ENCODE measurements at regions not wholly inside any gene's neighbourhood (a gene's known extent, or its start where the extent isn't known, plus 50 kb on each side); places are given as distances from the start of the nearest gene placed in this dataset.

DNA sequence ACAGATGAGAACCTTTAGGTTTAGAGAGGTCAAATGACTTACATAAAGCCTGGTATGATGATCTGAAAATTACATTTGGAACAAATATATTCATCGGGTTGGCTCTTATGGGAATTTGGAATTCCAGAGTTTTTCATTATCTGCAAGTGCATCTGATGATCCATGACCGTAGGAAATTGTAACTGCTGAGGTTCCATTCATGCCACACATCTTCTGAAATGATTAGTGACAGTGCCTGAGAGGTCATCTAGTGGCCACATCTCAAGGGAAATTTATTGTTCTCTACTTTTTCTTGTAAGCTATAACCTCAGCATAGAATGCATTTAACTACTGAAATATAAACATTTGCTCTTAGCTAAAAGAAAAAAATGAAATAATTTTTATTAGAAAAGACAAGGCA, 105.8 kb upstream of the NWD2 start:
- ChIA-PET POLR2A (no interaction called here), CTCF (no interaction called here)
- Histone ChIP-seq H3K36me3 (ENCODE audit: control insufficient read depth in 2 of 2, insufficient read depth in 1 of 2, low read length in 2 of 2) (no peaks in the 10 kb centered on the region), H3K4me3 (ENCODE audit: low read depth, low read length) (no peak overlapping the region), H3K9me3 (ENCODE audit: control insufficient read depth, insufficient read depth, low read depth, low read length) (no peaks in the 10 kb centered on the region), H3K27ac (ENCODE audit: extremely low read depth, low read depth, low read length) (no peak overlapping the region), H3K4me1 (ENCODE audit: control insufficient read depth, insufficient read depth, low read length) (no peaks in the 10 kb centered on the region)
- TF ChIP-seq ZNF169 (tag by site-specific recombination; IDR thresholded peaks at IDR 0.05) (no peak), ZSCAN30 (tag by site-specific recombination; IDR thresholded peaks at IDR 0.05) (no peak), ZNF785 (tag by site-specific recombination; IDR thresholded peaks at IDR 0.05) (no peak), ZNF155 (tag by site-specific recombination; IDR thresholded peaks at IDR 0.05) (no peak), ZNF624 (tag by site-specific recombination; IDR thresholded peaks at IDR 0.05) (no peak), SP7 (tag by site-specific recombination; IDR thresholded peaks at IDR 0.05) (no peak), ZNF626 (tag by site-specific recombination; IDR thresholded peaks at IDR 0.05) (no peak), MZF1 (tag by site-specific recombination; IDR thresholded peaks at IDR 0.05; ENCODE audit: borderline replicate concordance) (no peak), ZNF23 (tag by site-specific recombination; IDR thresholded peaks at IDR 0.05; ENCODE audit: borderline replicate concordance) (no peak)
- TF ChIP-seq, protein P1, sequence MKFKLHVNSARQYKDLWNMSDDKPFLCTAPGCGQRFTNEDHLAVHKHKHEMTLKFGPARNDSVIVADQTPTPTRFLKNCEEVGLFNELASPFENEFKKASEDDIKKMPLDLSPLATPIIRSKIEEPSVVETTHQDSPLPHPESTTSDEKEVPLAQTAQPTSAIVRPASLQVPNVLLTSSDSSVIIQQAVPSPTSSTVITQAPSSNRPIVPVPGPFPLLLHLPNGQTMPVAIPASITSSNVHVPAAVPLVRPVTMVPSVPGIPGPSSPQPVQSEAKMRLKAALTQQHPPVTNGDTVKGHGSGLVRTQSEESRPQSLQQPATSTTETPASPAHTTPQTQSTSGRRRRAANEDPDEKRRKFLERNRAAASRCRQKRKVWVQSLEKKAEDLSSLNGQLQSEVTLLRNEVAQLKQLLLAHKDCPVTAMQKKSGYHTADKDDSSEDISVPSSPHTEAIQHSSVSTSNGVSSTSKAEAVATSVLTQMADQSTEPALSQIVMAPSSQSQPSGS (tag by site-specific recombination; IDR thresholded peaks at IDR 0.05; ENCODE audit: low read depth): no peak
- TF ChIP-seq, protein P2, sequence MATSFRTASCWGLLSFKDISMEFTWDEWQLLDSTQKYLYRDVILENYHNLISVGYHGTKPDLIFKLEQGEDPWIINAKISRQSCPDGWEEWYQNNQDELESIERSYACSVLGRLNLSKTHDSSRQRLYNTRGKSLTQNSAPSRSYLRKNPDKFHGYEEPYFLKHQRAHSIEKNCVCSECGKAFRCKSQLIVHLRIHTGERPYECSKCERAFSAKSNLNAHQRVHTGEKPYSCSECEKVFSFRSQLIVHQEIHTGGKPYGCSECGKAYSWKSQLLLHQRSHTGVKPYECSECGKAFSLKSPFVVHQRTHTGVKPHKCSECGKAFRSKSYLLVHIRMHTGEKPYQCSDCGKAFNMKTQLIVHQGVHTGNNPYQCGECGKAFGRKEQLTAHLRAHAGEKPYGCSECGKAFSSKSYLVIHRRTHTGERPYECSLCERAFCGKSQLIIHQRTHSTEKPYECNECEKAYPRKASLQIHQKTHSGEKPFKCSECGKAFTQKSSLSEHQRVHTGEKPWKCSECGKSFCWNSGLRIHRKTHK (tag by site-specific recombination; IDR thresholded peaks at IDR 0.05): no peak
- TF ChIP-seq, protein P3, sequence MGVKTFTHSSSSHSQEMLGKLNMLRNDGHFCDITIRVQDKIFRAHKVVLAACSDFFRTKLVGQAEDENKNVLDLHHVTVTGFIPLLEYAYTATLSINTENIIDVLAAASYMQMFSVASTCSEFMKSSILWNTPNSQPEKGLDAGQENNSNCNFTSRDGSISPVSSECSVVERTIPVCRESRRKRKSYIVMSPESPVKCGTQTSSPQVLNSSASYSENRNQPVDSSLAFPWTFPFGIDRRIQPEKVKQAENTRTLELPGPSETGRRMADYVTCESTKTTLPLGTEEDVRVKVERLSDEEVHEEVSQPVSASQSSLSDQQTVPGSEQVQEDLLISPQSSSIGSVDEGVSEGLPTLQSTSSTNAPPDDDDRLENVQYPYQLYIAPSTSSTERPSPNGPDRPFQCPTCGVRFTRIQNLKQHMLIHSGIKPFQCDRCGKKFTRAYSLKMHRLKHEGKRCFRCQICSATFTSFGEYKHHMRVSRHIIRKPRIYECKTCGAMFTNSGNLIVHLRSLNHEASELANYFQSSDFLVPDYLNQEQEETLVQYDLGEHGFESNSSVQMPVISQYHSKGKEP (tag by site-specific recombination; IDR thresholded peaks at IDR 0.05): no peak

DNA sequence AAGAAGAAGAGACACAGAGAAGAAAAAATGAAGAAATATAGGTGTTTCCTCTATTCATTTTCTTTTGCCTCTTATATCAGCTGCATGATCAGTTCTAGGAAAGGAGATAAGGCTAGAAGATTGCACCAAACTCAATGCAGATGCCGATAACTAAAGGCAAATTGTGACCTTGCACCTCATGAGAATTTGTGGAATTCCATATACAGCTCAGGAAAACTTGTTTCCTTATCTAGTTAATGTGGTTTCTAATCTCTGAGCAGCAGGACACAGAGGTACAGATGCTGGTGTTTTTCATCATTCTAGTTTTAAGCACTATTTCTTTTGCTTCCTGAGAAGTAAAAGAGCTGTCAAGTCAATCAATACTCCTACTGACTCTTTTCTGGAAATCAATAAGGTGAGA, 104.6 kb upstream of the NWD2 start:
- Histone ChIP-seq H3K9me3 (ENCODE audit: control insufficient read depth, insufficient read depth, low read depth, low read length) (no peaks in the 10 kb centered on the region), H3K27ac (ENCODE audit: extremely low read depth, low read depth, low read length) (no peak overlapping the region), H3K4me3 (ENCODE audit: low read depth, low read length) (no peak overlapping the region), H3K4me1 (ENCODE audit: control insufficient read depth, insufficient read depth, low read length) (no peaks in the 10 kb centered on the region), H3K36me3 (ENCODE audit: control insufficient read depth in 2 of 2, insufficient read depth in 1 of 2, low read length in 2 of 2) (no peaks in the 10 kb centered on the region)
- POLR2A ChIA-PET: no interaction called here
- CTCF ChIA-PET: no interaction called here
- TF ChIP-seq, protein P4, sequence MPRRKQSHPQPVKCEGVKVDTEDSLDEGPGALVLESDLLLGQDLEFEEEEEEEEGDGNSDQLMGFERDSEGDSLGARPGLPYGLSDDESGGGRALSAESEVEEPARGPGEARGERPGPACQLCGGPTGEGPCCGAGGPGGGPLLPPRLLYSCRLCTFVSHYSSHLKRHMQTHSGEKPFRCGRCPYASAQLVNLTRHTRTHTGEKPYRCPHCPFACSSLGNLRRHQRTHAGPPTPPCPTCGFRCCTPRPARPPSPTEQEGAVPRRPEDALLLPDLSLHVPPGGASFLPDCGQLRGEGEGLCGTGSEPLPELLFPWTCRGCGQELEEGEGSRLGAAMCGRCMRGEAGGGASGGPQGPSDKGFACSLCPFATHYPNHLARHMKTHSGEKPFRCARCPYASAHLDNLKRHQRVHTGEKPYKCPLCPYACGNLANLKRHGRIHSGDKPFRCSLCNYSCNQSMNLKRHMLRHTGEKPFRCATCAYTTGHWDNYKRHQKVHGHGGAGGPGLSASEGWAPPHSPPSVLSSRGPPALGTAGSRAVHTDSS (tag by site-specific recombination; IDR thresholded peaks at IDR 0.05): no peak
- no peak for TF ChIP-seq ZNF473 (tag by site-specific recombination; IDR thresholded peaks at IDR 0.05)
- TF ChIP-seq ZNF391 (tag by site-specific recombination; IDR thresholded peaks at IDR 0.05; ENCODE audit: borderline replicate concordance, low read depth): no peak
- TF ChIP-seq ZNF830 (tag by site-specific recombination; IDR thresholded peaks at IDR 0.05; ENCODE audit: low read depth): no peak
- TF ChIP-seq ZEB2 (tag by site-specific recombination; IDR thresholded peaks at IDR 0.05): no peak
- no peak for TF ChIP-seq ZNF548 (tag by site-specific recombination; IDR thresholded peaks at IDR 0.05)
- TF ChIP-seq ZNF664 (tag by site-specific recombination; IDR thresholded peaks at IDR 0.05): no peak
- TF ChIP-seq, protein P5, sequence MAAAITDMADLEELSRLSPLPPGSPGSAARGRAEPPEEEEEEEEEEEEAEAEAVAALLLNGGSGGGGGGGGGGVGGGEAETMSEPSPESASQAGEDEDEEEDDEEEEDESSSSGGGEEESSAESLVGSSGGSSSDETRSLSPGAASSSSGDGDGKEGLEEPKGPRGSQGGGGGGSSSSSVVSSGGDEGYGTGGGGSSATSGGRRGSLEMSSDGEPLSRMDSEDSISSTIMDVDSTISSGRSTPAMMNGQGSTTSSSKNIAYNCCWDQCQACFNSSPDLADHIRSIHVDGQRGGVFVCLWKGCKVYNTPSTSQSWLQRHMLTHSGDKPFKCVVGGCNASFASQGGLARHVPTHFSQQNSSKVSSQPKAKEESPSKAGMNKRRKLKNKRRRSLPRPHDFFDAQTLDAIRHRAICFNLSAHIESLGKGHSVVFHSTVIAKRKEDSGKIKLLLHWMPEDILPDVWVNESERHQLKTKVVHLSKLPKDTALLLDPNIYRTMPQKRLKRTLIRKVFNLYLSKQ (tag by site-specific recombination; IDR thresholded peaks at IDR 0.05; ENCODE audit: borderline replicate concordance): no peak
- TF ChIP-seq ZNF701 (tag by site-specific recombination; IDR thresholded peaks at IDR 0.05): no peak
- no peak for TF ChIP-seq ZNF140 (tag by site-specific recombination; IDR thresholded peaks at IDR 0.05)
- TF ChIP-seq ZBTB17 (tag by site-specific recombination; IDR thresholded peaks at IDR 0.05): no peak
- no peak for TF ChIP-seq ZSCAN30 (tag by site-specific recombination; IDR thresholded peaks at IDR 0.05)
- TF ChIP-seq ZNF174 (tag by site-specific recombination; IDR thresholded peaks at IDR 0.05): no peak
- no peak for TF ChIP-seq SALL2 (tag by site-specific recombination; IDR thresholded peaks at IDR 0.05; ENCODE audit: borderline replicate concordance)
- TF ChIP-seq KLF16 (tag by site-specific recombination; IDR thresholded peaks at IDR 0.05): no peak
- TF ChIP-seq, protein P2 (tag by site-specific recombination; IDR thresholded peaks at IDR 0.05): no peak

Measured in HEK293 (cell line).